MM.1S (cell line): ENCODE measurements at regions not wholly inside any gene's neighbourhood (a gene's known extent, or its start where the extent isn't known, plus 50 kb on each side); places are given as distances from the start of the nearest gene placed in this dataset.

Experiments
- DNase-seq: peaks from one replicate; pipeline ENCODE4 v3.0.0-alpha.2; 2015
- H2AFZ ChIP-seq: fragments of 300-600 bp; sonication (generic); 2 replicates; pipeline ENCODE4 v1.6.0; 2016; ENCODE audit warnings: antibody characterized with exemption, low read length
- H3F3A ChIP-seq: fragments of 300-600 bp; sonication (generic); 2 replicates; pipeline ENCODE4 v1.6.1; 2016; ENCODE audit warnings: mild to moderate bottlenecking, antibody characterized with exemption, low read length, moderate library complexity, mixed read lengths; ENCODE audit not compliant: insufficient read depth
- H3K27ac ChIP-seq: fragments of 300-600 bp; sonication (generic); 2 replicates; pipeline ENCODE4 v1.5.1; 2016; ENCODE audit warnings: mild to moderate bottlenecking, low read length
- H3K27me3 ChIP-seq: fragments of 300-600 bp; sonication (generic); replicated peaks from 2 replicates; pipeline ENCODE4 v1.6.0; 2016; ENCODE audit warnings: low read length; ENCODE audit not compliant: insufficient read depth
- H3K36me3 ChIP-seq: fragments of 300-600 bp; sonication (generic); replicated peaks from 2 replicates; pipeline ENCODE4 v1.6.1; 2016; ENCODE audit warnings: mild to moderate bottlenecking, low read length, mixed read lengths; ENCODE audit not compliant: insufficient read depth
- H3K4me1 ChIP-seq: fragments of 300-600 bp; sonication (generic); 2 replicates; pipeline ENCODE4 v1.6.1; 2016; ENCODE audit warnings: low read length, mixed read lengths
- H3K4me2 ChIP-seq: fragments of 300-600 bp; sonication (generic); 2 replicates; pipeline ENCODE4 v1.6.0; 2016; ENCODE audit warnings: low read depth, low read length
- H3K4me3 ChIP-seq: fragments of 300-600 bp; sonication (generic); 2 replicates; pipeline ENCODE4 v1.5.1; 2016; ENCODE audit warnings: low read length, mixed read lengths
- H3K79me2 ChIP-seq: fragments of 300-600 bp; sonication (generic); 2 replicates; pipeline ENCODE4 v1.6.1; 2016; ENCODE audit warnings: mixed run types, low read length, mixed read lengths
- H3K9ac ChIP-seq: fragments of 300-600 bp; sonication (generic); 2 replicates; pipeline ENCODE4 v1.6.1; 2016; ENCODE audit warnings: low read length, mixed read lengths
- H3K9me2 ChIP-seq: fragments of 300-600 bp; sonication (generic); replicated peaks from 2 replicates; pipeline ENCODE4 v1.6.1; 2016; ENCODE audit warnings: mild to moderate bottlenecking, low read length, mixed read lengths; ENCODE audit not compliant: insufficient read depth
- H3K9me3 ChIP-seq: fragments of 300-600 bp; sonication (generic); replicated peaks from 2 replicates; pipeline ENCODE4 v1.6.1; 2016; ENCODE audit warnings: mild to moderate bottlenecking, low read length, mixed read lengths; ENCODE audit not compliant: insufficient read depth
- H4K20me1 ChIP-seq: fragments of 300-600 bp; sonication (generic); 2 replicates; pipeline ENCODE4 v1.6.1; 2016; ENCODE audit warnings: mild to moderate bottlenecking, low read length, moderate library complexity, mixed read lengths; ENCODE audit not compliant: insufficient read depth
- EZH2 ChIP-seq: fragments of 300-600 bp; sonication (generic); optimal IDR thresholded peaks from 2 replicates; pipeline ENCODE3; 2017; ENCODE audit warnings: low read depth, mild to moderate bottlenecking, antibody characterized with exemption, low read length, mixed read lengths
- EZH2phosphoT487 ChIP-seq: fragments of 300-600 bp; sonication (generic); IDR thresholded peaks from 2 replicates; pipeline ENCODE4 v1.6.1; 2018; ENCODE audit warnings: antibody characterized with exemption, low read length
- TF ChIP-seq, protein P1 (sequence below): fragments of 300-600 bp; sonication (generic); IDR thresholded peaks from 2 replicates; pipeline ENCODE4 v1.5.1; 2016; ENCODE audit warnings: antibody characterized with exemption, low read length, mixed read lengths

DNA sequence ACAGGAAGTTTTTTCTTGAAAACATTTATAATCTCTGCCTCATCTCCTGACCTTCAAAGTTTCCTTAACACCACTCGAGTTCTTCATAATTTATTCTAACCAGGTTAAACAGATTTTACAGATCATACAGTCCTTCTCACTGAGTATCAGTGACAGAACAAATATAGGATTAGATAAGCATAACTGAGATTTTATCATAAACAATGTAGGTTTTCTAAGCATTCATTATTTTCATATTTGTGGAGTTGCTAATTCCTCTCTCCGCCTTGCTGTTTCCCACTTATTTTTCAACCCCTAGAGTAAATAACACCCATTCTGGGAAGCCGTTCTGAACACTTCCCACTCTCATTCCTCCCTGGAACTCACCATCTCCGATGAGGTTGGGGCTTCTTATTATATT lies 229.9 kb downstream of the HACE1 start:
- Histone ChIP-seq H3F3A (no peaks in the 10 kb centered on the region), H4K20me1 (no peaks in the 10 kb centered on the region), H3K27ac (no peak overlapping the region), H3K27me3 (no peaks in the 10 kb centered on the region), H3K4me1 (no peaks in the 10 kb centered on the region), H3K9me2 (no peaks in the 10 kb centered on the region), H2AFZ (no peak overlapping the region), H3K4me2 (no peak overlapping the region), H3K9me3 (no peaks in the 10 kb centered on the region), H3K4me3 (no peak overlapping the region), H3K79me2 (no peaks in the 10 kb centered on the region), H3K36me3 (no peaks in the 10 kb centered on the region), H3K9ac (no peak overlapping the region)
- TF ChIP-seq EZH2 (no peak), EZH2phosphoT487 (no peak)
- TF ChIP-seq, protein P1, sequence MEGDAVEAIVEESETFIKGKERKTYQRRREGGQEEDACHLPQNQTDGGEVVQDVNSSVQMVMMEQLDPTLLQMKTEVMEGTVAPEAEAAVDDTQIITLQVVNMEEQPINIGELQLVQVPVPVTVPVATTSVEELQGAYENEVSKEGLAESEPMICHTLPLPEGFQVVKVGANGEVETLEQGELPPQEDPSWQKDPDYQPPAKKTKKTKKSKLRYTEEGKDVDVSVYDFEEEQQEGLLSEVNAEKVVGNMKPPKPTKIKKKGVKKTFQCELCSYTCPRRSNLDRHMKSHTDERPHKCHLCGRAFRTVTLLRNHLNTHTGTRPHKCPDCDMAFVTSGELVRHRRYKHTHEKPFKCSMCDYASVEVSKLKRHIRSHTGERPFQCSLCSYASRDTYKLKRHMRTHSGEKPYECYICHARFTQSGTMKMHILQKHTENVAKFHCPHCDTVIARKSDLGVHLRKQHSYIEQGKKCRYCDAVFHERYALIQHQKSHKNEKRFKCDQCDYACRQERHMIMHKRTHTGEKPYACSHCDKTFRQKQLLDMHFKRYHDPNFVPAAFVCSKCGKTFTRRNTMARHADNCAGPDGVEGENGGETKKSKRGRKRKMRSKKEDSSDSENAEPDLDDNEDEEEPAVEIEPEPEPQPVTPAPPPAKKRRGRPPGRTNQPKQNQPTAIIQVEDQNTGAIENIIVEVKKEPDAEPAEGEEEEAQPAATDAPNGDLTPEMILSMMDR, result no peak
- DNase-seq, result no peak

DNA sequence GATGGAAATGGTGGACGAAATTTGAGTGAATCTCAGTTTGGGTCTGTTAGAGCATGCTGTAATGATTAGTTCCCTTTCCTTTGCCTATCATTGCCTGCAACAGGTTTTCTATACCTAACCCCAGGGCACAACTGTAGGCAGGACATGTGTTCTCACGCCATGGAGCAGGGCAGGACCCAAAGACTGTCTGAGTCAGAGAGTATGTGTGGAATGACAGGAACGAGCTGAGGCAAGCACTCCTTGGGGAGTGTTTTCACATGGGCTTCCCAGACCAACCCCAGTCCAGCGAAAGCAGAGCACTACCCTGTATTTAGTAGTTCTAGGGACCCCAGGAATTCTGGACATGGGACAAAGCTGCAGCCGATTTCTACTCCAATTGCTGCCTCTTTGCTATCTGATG lies 234.2 kb downstream of the HACE1 start:
- Histone ChIP-seq H3K4me2 (no peak overlapping the region), H3K4me1 (no peaks in the 10 kb centered on the region), H3K9me3 (no peaks in the 10 kb centered on the region), H3K9ac (no peak overlapping the region), H3K9me2 (no peaks in the 10 kb centered on the region), H3F3A (no peaks in the 10 kb centered on the region), H3K27ac (no peak overlapping the region), H3K27me3 (no peaks in the 10 kb centered on the region), H3K36me3 (no peaks in the 10 kb centered on the region), H4K20me1 (no peaks in the 10 kb centered on the region), H3K79me2 (no peaks in the 10 kb centered on the region), H3K4me3 (no peak overlapping the region), H2AFZ (no peak overlapping the region)
- DNase-seq, result no peak
- TF ChIP-seq, protein P1, result no peak
- TF ChIP-seq EZH2phosphoT487, result no peak
- no peak for TF ChIP-seq EZH2

DNA sequence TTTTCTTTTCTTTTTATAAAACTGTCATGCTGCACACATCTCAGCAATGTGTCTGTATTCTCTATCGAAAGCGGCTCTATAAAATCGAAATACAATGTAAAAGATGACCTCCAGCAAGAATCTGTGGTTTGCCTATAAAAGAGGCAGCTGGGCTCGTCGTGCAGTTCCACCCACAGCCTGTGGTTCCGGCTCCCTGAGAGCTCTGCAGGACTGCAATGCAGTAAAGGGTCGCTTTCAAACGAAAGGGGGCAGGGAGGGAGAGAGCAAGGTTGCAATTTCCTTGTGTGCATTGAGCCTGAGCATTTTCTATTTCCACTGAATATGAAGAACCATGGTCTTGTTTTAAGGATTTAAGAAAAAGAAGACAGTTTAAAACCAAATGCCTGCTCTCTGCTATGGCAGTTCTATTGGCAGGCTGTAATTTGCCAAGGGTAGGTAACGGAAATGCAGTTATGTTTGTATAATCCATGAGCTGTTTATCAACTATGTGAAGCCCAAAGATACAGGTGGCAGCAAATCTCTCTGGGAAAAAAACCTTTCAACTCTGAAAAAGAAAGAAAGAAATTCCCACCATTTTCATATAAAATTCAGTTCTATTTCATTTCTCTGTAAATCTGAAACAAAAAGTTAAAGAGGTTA lies 236.5 kb downstream of the HACE1 start:
- Histone ChIP-seq H3K27ac (no peak overlapping the region), H3K4me3 (no peak overlapping the region)

DNA sequence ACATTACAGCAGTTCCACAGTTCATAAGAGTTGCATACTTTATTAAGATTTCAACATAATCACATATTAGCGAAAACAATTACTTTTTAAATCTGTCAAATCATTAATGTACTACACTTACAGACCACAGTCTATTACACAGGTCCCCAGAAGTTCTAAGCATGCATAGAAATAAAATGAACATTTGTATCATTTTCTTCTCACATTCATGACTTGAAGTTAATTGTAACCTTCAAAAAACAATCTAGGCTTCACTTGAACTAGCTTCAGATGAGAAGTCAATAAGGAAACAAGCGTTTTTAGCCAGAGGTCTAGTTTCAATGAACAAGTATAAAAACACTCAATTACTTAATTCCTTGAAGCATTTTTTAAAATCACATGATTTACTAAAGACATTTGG lies 238.3 kb downstream of the HACE1 start:
- Histone ChIP-seq H3K4me1 (no peaks in the 10 kb centered on the region), H3F3A (no peaks in the 10 kb centered on the region), H3K4me2 (no peak overlapping the region), H3K79me2 (no peaks in the 10 kb centered on the region), H3K27me3 (no peaks in the 10 kb centered on the region), H2AFZ (no peak overlapping the region), H3K9me3 (no peaks in the 10 kb centered on the region), H4K20me1 (no peaks in the 10 kb centered on the region), H3K4me3 (no peak overlapping the region), H3K36me3 (no peaks in the 10 kb centered on the region), H3K9ac (no peak overlapping the region), H3K9me2 (no peaks in the 10 kb centered on the region), H3K27ac (no peak overlapping the region)
- TF ChIP-seq EZH2 (no peak), EZH2phosphoT487 (no peak)
- TF ChIP-seq, protein P1, result no peak
- DNase-seq, result no peak

More for the DNA sequence above, 236.5 kb downstream of the HACE1 start:
- H3K4me1 ChIP-seq, result no peaks in the 10 kb centered on the region
- no peaks in the 10 kb centered on the region for H3K27me3 ChIP-seq
- H3K9me2 ChIP-seq, result no peaks in the 10 kb centered on the region
- TF ChIP-seq EZH2phosphoT487, result no peak
- H3K9ac ChIP-seq, result no peak overlapping the region
- H3K79me2 ChIP-seq, result no peaks in the 10 kb centered on the region
- no peak for DNase-seq
- no peak overlapping the region for H2AFZ ChIP-seq
- H3F3A ChIP-seq, result no peaks in the 10 kb centered on the region
- no peaks in the 10 kb centered on the region for H4K20me1 ChIP-seq
- H3K36me3 ChIP-seq, result no peaks in the 10 kb centered on the region
- no peaks in the 10 kb centered on the region for H3K9me3 ChIP-seq
- H3K4me2 ChIP-seq, result no peak overlapping the region
